ENCODE measurements at regions not wholly inside any gene's neighbourhood (a gene's known extent, or its start where the extent isn't known, plus 50 kb on each side); places are given as distances from the start of the nearest gene placed in this dataset.

DNA sequence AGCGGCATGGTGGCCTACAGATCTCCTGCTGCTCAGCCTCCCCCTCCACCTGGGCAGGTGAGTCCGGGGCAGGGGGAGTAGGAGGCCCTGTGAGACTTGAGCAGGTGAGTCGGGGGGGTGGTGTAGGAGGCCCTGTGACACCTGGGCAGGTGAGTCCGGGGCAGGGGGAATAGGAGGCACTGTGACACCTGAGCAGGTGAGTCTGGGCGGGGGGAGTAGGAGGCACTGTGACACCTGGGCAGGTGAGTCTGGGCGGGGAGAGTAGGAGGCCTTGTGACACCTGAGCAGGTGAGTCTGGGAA is 299.3 kb downstream of the BRD1 start:
- no peak overlapping the region for H3K4me3 ChIP-seq (ENCODE audit: low read depth, low read length)
- CTCF ChIA-PET: no interaction called here
- no peaks in the 10 kb centered on the region for H3K27me3 ChIP-seq (ENCODE audit: control insufficient read depth, insufficient read depth, low read length)
- TF ChIP-seq, protein P1, sequence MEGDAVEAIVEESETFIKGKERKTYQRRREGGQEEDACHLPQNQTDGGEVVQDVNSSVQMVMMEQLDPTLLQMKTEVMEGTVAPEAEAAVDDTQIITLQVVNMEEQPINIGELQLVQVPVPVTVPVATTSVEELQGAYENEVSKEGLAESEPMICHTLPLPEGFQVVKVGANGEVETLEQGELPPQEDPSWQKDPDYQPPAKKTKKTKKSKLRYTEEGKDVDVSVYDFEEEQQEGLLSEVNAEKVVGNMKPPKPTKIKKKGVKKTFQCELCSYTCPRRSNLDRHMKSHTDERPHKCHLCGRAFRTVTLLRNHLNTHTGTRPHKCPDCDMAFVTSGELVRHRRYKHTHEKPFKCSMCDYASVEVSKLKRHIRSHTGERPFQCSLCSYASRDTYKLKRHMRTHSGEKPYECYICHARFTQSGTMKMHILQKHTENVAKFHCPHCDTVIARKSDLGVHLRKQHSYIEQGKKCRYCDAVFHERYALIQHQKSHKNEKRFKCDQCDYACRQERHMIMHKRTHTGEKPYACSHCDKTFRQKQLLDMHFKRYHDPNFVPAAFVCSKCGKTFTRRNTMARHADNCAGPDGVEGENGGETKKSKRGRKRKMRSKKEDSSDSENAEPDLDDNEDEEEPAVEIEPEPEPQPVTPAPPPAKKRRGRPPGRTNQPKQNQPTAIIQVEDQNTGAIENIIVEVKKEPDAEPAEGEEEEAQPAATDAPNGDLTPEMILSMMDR (IDR thresholded peaks at IDR 0.05; ENCODE audit: insufficient read depth, low read depth, low read length): no peak
- H3K36me3 ChIP-seq (ENCODE audit: control insufficient read depth, insufficient read depth, low read length): no peaks in the 10 kb centered on the region
- POLR2A ChIA-PET: no interaction called here
- DNase-seq (ENCODE audit: low read depth): no peak

DNA sequence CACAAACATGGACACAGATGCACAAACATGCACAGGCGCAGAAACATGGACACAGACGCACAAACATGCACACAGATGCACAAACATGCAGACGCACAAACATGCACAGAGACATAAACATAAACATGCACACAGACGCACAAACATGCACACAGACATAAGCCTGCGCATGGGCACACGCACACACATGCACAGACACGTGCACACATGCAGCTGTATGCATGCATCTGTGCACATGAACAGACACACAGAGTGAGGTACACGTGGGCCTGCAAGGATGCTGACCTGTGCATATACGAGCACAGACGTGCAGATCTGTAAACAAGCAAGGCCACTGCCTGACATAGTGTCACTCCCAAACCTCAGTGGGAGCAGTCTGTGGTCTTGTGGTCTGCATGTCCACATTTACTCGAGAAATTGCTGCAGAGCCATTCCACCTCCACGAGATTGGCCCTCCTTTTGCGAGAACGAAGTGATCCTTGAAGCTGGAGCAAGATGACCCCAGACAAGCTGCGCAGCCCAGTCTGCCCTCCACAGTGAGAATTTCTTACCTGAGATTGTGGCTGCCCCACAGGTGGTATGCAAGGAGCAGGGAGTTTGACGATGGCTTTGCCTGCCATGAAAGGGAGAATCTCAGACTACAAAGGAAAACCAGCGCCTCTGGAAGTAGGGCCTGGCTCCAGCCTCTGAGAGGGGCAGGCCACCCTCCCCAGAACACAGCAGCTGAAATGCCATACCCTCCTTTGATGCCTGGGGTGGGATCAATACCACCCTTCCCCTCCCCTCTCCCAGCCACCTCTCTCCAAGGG is 299.9 kb downstream of the BRD1 start:
- TF ChIP-seq, protein P1 (IDR thresholded peaks at IDR 0.05; ENCODE audit: insufficient read depth, low read depth, low read length): no peak
- no peak for DNase-seq (ENCODE audit: low read depth)
- POLR2A ChIA-PET: no interaction called here

DNA sequence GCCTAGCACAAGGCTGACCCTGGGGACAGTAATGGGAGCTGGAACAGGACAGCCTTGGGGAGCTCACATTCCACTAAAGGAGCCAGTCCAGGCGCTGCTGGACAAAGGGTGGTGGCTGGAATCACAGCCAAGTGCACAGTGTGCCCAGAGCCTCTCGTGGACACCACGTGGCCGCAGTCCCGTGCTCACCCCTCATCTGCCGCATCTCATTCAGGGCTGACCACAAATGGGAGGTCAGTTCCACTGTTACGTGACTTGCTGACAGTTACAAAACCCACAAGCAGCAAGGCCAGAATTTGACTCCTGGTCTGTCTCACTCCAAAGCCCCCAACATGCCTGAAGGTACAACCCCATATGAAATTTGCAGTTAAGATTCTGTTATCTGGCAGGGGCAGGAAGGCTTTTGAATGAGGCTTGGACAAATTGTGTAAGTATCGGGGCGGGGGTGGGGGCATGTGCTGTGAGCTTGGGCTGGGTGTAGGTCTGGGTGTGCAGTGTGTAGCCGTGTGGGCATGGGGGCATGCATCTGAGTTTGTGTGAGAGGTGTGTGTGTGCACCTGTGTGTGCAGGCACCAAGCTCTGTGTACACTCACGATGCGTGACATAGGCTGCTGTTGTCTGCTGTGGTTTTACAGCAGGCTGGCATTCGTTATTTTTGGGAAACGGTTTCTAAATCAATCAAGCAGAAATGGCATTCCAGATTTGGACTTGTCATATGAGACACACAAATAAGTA is 301.7 kb downstream of the BRD1 start:
- DNase-seq (ENCODE audit: low read depth): no peak
- Histone ChIP-seq H3K4me3 (ENCODE audit: low read depth, low read length) (no peak overlapping the region), H3K27me3 (ENCODE audit: control insufficient read depth, insufficient read depth, low read length) (no peaks in the 10 kb centered on the region), H3K36me3 (ENCODE audit: control insufficient read depth, insufficient read depth, low read length) (no peaks in the 10 kb centered on the region)
- TF ChIP-seq, protein P1 (IDR thresholded peaks at IDR 0.05; ENCODE audit: insufficient read depth, low read depth, low read length): no peak
- CTCF ChIA-PET: interaction anchor here (0.5 kb wide), 1 partner anchor 297 kb away, joined by 3 read pairs; no protein-coding TSS in a partner anchor
- POLR2A ChIA-PET: no interaction called here

More for the DNA sequence above, 299.9 kb downstream of the BRD1 start:
- Histone ChIP-seq H3K27me3 (ENCODE audit: control insufficient read depth, insufficient read depth, low read length) (no peaks in the 10 kb centered on the region), H3K4me3 (ENCODE audit: low read depth, low read length) (no peak overlapping the region), H3K36me3 (ENCODE audit: control insufficient read depth, insufficient read depth, low read length) (no peaks in the 10 kb centered on the region)
- CTCF ChIA-PET: no interaction called here

DNA sequence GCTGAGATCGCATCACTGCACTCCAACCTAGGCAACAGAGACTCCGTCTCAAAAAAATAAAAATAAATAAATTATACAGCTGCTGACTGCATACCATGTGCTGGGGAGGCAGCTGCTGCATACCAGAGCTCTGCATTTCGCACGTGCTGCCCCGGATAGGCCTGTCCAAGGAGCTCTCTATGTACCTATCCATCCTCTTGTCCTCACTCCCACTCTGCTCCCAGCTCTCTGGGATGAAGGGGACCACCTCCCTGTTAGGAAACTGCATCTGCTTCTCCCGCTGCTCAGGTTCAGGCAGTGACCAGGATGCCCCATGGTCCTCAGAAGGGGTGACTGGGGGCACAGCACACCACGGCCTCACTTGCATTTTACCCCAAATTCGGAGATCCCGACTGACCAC is 302.3 kb downstream of the BRD1 start:
- ChIA-PET CTCF (no interaction called here), POLR2A (no interaction called here)
- no peaks in the 10 kb centered on the region for H3K36me3 ChIP-seq (ENCODE audit: control insufficient read depth, insufficient read depth, low read length)
- TF ChIP-seq, protein P1 (IDR thresholded peaks at IDR 0.05; ENCODE audit: insufficient read depth, low read depth, low read length): no peak
- DNase-seq (ENCODE audit: low read depth): no peak
- no peak overlapping the region for H3K4me3 ChIP-seq (ENCODE audit: low read depth, low read length)
- no peaks in the 10 kb centered on the region for H3K27me3 ChIP-seq (ENCODE audit: control insufficient read depth, insufficient read depth, low read length)

DNA sequence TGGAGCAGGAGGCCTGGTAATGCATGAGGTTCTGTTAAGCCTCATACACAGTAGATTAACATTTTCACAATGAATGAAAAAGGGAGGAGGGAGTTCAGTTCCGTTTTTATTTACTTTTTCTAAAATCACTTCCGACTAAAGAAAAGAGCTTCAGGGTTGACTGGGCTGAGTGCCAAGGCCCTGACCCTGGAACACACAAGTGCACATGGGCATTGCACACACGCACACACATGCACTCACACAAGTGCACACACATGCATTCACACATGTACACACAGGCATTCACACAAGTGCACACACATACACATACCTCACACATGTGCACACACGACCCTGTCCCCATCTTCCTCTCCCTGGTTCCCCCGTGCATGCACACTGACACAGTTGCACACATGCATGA is 303.3 kb downstream of the BRD1 start:
- POLR2A ChIA-PET: no interaction called here
- Histone ChIP-seq H3K4me3 (ENCODE audit: low read depth, low read length) (no peak overlapping the region), H3K27me3 (ENCODE audit: control insufficient read depth, insufficient read depth, low read length) (no peaks in the 10 kb centered on the region), H3K36me3 (ENCODE audit: control insufficient read depth, insufficient read depth, low read length) (no peaks in the 10 kb centered on the region)
- no peak for DNase-seq (ENCODE audit: low read depth)
- CTCF ChIA-PET: no interaction called here
- TF ChIP-seq, protein P1 (IDR thresholded peaks at IDR 0.05; ENCODE audit: insufficient read depth, low read depth, low read length): no peak

Data from BJ (cell line).